ENCODE measurements at regions not wholly inside any gene's neighbourhood (a gene's known extent, or its start where the extent isn't known, plus 50 kb on each side); places are given as distances from the start of the nearest gene placed in this dataset.
"Not testable (repeated sequence)": the region's sequence is repeated elsewhere in the genome, so short reads cannot be mapped to it uniquely, and the experiment has no call there.

- DNase-seq (ENCODE audit: low read depth): not testable (repeated sequence)
Measured at GRCh38 chr3:195634426-195635261, 50.9 kb upstream of the APOD start.
